ENCODE measurements at regions not wholly inside any gene's neighbourhood (a gene's known extent, or its start where the extent isn't known, plus 50 kb on each side); places are given as distances from the start of the nearest gene placed in this dataset.

DNA sequence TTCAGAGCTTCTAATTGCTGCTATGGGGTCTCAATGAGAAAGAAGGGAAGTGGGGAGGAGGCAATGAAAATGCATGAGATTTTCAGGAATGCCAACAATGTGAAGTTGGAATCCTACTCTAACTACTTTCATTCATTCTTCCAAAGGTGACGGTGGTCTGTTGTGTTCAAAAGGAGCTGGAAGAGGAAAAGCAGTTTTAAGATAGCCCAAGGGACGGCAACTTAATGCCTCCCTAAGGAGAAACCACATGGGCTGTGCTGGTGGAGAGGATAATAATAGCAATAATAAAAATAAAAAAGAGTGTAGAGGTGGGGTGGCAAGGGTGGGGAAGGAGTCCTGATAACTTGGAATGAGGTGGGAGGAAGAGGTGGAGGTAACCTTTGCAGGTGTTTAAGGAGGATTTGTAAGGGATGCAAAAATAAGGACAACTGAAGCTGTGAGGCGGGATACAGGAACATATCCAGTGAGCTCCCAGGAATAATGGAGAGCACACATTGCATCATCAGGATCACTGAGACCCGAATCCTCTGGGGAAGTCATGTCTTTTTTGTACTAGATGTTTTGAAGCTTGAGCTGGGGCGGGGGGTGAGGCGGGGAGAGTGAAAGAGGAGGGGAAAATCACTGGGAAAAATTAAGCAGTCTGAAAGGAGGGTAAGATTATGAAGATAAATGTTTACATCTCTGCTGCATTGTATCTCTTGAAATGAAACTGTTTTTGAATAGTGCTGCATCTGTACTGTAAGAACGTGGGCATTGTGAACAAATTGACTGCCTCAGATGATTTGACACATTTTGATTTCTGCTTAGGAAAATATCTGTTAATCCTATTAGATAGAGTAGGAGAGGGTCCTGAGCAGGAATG, 120.1 kb upstream of the TMEM161B start:
- TF ChIP-seq, protein P1, sequence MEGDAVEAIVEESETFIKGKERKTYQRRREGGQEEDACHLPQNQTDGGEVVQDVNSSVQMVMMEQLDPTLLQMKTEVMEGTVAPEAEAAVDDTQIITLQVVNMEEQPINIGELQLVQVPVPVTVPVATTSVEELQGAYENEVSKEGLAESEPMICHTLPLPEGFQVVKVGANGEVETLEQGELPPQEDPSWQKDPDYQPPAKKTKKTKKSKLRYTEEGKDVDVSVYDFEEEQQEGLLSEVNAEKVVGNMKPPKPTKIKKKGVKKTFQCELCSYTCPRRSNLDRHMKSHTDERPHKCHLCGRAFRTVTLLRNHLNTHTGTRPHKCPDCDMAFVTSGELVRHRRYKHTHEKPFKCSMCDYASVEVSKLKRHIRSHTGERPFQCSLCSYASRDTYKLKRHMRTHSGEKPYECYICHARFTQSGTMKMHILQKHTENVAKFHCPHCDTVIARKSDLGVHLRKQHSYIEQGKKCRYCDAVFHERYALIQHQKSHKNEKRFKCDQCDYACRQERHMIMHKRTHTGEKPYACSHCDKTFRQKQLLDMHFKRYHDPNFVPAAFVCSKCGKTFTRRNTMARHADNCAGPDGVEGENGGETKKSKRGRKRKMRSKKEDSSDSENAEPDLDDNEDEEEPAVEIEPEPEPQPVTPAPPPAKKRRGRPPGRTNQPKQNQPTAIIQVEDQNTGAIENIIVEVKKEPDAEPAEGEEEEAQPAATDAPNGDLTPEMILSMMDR (IDR thresholded peaks at IDR 0.05; ENCODE audit: insufficient read depth, low read length, poor library complexity, severe bottlenecking), result no peak
- H3K36me3 ChIP-seq (ENCODE audit: control insufficient read depth, insufficient read depth, low read length), result no peaks in the 10 kb centered on the region
- H3K27me3 ChIP-seq (replicated peaks; ENCODE audit: control insufficient read depth, insufficient read depth, low read length), result no peaks in the 10 kb centered on the region; the same call in 1 of the 2 replicates
- no peak overlapping the region for H3K4me3 ChIP-seq (replicated peaks; ENCODE audit: low read depth, low read length)
- no peak for DNase-seq (ENCODE audit: extremely low read depth, insufficient read length)

DNA sequence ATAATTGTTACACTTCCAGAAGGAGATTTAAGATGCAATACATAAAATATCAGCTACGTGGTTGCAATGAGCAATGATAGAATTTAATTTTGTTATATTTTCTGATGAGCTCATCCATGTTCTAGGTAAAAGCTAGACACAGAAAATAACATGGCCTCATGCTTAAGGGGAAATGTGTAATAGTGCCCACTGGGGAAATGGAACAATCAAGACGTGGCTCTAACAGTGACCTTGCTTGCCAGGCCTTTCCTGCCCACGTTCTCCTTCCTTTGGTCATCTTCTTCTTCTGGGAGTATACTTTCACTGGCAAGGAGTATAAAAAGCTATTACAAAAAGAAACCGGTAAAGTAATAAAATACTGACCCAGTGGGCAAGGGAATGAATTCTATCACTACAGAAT, 116.2 kb upstream of the TMEM161B start:
- TF ChIP-seq, protein P1 (IDR thresholded peaks at IDR 0.05; ENCODE audit: insufficient read depth, low read length, poor library complexity, severe bottlenecking), result no peak
- no peaks in the 10 kb centered on the region for H3K36me3 ChIP-seq (ENCODE audit: control insufficient read depth, insufficient read depth, low read length)
- no peak for DNase-seq (ENCODE audit: extremely low read depth, insufficient read length)
- H3K4me3 ChIP-seq (replicated peaks; ENCODE audit: low read depth, low read length), result no peak overlapping the region
- no peaks in the 10 kb centered on the region; the same call in 1 of the 2 replicates for H3K27me3 ChIP-seq (replicated peaks; ENCODE audit: control insufficient read depth, insufficient read depth, low read length)

DNA sequence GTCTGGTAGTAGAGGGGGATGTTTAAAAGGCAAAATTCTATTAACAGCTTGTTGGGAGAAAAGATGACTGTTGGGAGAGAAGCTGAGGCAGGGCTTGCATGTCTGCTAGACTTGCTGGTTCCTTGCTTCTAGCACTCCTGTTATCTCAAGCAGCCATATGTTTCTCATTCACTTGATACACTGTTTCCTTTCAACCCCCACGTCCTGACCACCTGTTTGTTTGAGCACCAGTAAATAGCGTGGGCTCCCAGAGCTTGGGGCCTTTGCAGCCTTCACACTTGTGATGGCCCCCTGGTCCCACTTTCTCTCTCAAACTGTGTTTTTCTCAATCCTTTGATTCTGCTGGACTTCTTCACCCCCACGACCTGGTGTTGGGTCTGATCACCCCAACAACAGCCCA, 111.7 kb upstream of the TMEM161B start:
- H3K36me3 ChIP-seq (ENCODE audit: control insufficient read depth, insufficient read depth, low read length), result no peaks in the 10 kb centered on the region
- TF ChIP-seq, protein P1 (IDR thresholded peaks at IDR 0.05; ENCODE audit: insufficient read depth, low read length, poor library complexity, severe bottlenecking), result no peak
- H3K4me3 ChIP-seq (replicated peaks; ENCODE audit: low read depth, low read length), result no peak overlapping the region
- DNase-seq (ENCODE audit: extremely low read depth, insufficient read length), result no peak
- H3K27me3 ChIP-seq (replicated peaks; ENCODE audit: control insufficient read depth, insufficient read depth, low read length), result no peaks in the 10 kb centered on the region; the same call in 1 of the 2 replicates

DNA sequence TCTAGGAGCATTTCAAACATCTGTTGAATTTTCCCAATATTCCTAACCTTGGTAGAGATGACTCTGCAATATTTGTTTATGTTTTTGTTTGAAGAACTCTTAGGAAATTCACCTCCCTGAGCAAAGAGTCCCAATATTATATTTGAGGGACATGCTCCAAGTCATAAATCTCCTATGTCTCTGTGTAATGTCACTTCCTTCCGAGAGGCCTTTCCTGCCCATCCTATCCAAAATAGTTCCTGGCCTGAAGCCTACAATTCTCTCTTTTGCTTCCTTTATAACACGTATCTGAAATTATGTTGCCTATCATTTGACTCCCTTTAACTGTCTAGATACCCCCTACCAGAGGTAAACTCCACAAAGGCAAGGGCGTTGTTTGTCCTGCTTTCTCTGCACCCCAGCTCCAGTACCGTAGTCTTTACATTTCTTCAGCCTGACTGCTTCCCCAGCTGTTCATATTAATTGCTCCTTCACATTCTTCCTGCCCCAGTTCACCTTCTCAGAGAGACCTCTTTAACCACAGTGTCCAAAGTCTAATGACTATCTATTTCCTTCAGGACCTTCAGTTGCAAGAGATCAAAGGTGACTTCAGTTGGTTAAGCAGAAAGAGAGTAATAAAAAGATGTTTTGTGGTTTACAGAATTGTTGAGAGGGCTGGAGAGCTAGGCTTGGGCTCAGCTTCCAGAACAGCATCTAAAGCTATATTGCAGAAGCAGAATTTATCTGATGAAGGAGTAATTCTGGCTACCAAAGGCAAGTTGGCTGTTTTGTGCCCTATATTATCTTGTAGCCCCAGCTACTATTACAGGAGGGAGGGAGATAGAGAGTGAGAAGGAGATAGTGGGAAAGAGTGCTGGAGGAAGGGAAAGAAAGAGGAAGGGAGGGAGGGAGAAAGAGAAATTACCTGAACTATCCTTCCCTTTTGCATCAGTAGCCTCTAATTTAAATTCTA, 109.3 kb upstream of the TMEM161B start:
- Histone ChIP-seq H3K4me3 (replicated peaks; ENCODE audit: low read depth, low read length) (no peak overlapping the region), H3K27me3 (replicated peaks; ENCODE audit: control insufficient read depth, insufficient read depth, low read length) (no peaks in the 10 kb centered on the region), H3K36me3 (ENCODE audit: control insufficient read depth, insufficient read depth, low read length) (no peaks in the 10 kb centered on the region)
- TF ChIP-seq, protein P1 (IDR thresholded peaks at IDR 0.05; ENCODE audit: insufficient read depth, low read length, poor library complexity, severe bottlenecking), result no peak
- DNase-seq (ENCODE audit: extremely low read depth, insufficient read length), result no peak

DNA sequence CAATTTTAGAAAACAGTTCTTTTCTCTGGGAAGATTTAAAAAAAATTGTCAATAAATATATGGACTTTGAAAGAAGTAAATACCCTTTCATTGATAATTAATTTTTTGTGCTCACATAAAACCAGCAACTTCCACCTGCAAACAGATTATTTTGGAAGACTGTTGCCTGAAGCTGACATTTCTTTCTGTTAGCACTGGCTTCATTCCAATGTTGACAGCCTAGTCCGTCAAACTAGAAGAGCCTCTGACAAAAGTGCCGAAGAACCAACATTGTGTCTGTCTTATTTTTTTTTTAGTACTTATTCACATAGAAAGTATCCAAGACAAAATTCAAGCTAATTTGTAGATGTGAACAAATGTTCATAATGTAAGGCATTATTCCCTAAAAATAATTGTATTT, 108.6 kb upstream of the TMEM161B start:
- no peaks in the 10 kb centered on the region for H3K27me3 ChIP-seq (replicated peaks; ENCODE audit: control insufficient read depth, insufficient read depth, low read length)
- no peaks in the 10 kb centered on the region for H3K36me3 ChIP-seq (ENCODE audit: control insufficient read depth, insufficient read depth, low read length)
- no peak for DNase-seq (ENCODE audit: extremely low read depth, insufficient read length)
- H3K4me3 ChIP-seq (replicated peaks; ENCODE audit: low read depth, low read length), result no peak overlapping the region
- TF ChIP-seq, protein P1 (IDR thresholded peaks at IDR 0.05; ENCODE audit: insufficient read depth, low read length, poor library complexity, severe bottlenecking), result no peak

Measured in GM06990 (cell line).